DND-41 (cell line): ENCODE measurements at regions not wholly inside any gene's neighbourhood (a gene's known extent, or its start where the extent isn't known, plus 50 kb on each side); places are given as distances from the start of the nearest gene placed in this dataset.

Experiments used
- EZH2 ChIP-seq: IDR thresholded peaks from 3 replicates; pipeline ENCODE4 v1.6.1; 2012; ENCODE audit warnings: borderline replicate concordance, low read depth, mild to moderate bottlenecking, moderate library complexity, low read length, inconsistent platforms; ENCODE audit not compliant: severe bottlenecking
- TF ChIP-seq, protein P1 (sequence below): IDR thresholded peaks from 2 replicates; pipeline ENCODE4 v1.5.1; 2012; ENCODE audit warnings: borderline replicate concordance, low read length, moderate library complexity, mild to moderate bottlenecking; ENCODE audit not compliant: poor library complexity, severe bottlenecking; ENCODE audit errors: extremely low read depth

DNA sequence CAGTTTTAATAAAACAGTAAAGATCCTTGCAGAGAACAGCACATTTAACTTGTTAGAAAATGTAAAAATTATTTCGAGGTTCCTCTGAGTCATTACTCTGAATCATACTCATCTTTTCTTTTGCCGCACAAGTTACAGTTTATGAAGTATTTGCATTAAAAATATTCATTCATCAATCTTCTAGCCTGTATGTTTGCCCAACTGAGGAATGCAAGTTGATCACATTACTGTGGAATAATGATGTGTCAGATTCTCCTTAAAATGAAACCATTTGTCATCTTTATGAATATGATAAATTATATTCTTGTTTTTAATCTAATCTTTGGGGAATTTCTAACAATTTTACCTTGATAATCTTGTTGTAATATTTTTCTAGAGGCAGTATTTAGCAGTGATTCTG, 340.4 kb upstream of the OPRM1 start:
- TF ChIP-seq EZH2 = no peak
- TF ChIP-seq, protein P1, sequence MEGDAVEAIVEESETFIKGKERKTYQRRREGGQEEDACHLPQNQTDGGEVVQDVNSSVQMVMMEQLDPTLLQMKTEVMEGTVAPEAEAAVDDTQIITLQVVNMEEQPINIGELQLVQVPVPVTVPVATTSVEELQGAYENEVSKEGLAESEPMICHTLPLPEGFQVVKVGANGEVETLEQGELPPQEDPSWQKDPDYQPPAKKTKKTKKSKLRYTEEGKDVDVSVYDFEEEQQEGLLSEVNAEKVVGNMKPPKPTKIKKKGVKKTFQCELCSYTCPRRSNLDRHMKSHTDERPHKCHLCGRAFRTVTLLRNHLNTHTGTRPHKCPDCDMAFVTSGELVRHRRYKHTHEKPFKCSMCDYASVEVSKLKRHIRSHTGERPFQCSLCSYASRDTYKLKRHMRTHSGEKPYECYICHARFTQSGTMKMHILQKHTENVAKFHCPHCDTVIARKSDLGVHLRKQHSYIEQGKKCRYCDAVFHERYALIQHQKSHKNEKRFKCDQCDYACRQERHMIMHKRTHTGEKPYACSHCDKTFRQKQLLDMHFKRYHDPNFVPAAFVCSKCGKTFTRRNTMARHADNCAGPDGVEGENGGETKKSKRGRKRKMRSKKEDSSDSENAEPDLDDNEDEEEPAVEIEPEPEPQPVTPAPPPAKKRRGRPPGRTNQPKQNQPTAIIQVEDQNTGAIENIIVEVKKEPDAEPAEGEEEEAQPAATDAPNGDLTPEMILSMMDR = no peak
